Stimulated activated CD4-positive, alpha-beta T cell treated with anti-CD3 and anti-CD28 coated beads, Interleukin-2, amount 100 ng/mL, for 48 hours (primary cell): ENCODE measurements at regions not wholly inside any gene's neighbourhood (a gene's known extent, or its start where the extent isn't known, plus 50 kb on each side); places are given as distances from the start of the nearest gene placed in this dataset.
"Not testable (repeated sequence)": the region's sequence is repeated elsewhere in the genome, so short reads cannot be mapped to it uniquely, and the experiment has no call there.

Experiments
- DNase-seq, 2 donors: peaks; one replicate each; pipeline ENCODE4 v3.0.0-alpha.2; 2020

- DNase-seq = no peak
Measured at GRCh38 chr2:208686665-208687064, 280.1 kb downstream of the PTH2R start.

DNA sequence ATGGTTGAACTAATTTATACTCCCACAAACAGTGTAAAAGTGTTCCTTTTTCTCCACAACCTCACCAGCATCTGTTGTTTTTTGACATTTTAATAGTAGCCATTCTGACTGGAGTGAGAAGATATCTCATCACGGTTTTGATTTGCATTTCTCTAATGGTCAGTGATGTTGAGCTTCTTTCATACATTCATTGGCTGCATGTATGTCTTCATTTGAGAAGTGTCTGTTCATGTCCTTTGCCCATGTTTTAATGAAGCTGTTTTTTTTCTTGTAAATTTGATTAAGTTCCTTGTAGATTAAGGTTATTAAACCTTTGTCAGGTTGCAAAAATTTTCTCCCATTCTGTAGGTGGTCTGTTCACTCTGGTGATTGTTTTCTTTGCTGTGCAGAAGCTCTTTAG, 281.1 kb downstream of the PTH2R start:
- DNase-seq = not testable (repeated sequence)

- no peak for DNase-seq
Measured at GRCh38 chr2:208698114-208698513, 291.5 kb downstream of the PTH2R start.

DNA sequence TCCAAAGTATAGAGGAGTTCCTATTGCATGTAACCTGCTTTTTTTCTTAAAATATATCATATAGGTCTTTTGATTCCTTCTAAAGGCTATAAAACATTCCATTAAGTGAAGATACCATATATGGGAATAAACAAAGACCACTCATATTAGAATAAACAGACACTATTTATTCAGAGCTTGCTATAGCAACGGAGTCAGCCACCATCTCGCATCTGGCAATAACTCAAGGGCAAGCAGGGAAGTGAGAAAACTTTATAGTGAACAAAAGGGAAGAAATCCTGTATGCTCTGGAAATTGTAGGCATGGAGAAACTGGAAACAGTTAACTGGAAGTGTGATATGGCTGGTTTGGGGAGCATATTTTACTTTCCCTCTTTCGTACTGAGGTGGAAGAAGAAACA, 301.9 kb downstream of the PTH2R start:
- DNase-seq = no peak

- no peak for DNase-seq
Measured at GRCh38 chr2:208711598-208711997, 305.0 kb downstream of the PTH2R start.

DNA sequence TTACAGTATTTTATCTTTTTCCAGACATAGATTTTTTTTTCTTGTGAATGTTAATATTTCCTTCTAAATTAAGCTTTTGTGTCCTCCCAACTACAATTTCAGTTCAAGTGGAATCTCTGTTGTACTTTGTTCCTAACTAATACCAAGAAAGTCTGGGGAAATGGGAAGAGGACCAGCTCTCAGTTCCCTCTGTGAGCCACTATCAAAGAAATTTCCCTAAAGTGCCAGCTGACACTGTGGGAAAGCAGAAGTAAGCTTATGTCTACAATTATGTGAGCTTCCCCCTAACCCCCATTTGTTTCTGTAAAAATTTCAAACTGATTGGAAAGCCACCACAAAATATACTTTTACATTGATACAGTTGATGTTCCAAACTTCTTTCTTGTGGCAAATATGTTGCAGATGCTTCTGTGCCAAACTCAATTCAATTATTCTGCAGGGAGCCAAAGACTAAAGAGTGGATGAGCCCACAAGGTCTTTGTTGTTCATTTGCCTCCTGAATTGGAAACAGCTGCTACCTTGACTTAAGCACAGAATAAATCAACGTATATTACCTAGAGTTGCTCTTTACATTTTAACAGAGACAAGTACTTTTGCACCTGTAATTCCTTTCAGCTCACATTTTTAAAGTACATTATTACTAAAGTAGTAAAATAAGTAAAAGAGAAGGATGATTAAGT, 306.6 kb downstream of the PTH2R start:
- no peak for DNase-seq

GRCh38 chr2:208718828-208719227, 312.2 kb downstream of the PTH2R start:
- no peak for DNase-seq

- DNase-seq = no peak
Measured at GRCh38 chr2:208722731-208723130, 316.1 kb downstream of the PTH2R start.

- DNase-seq = no peak
Measured at GRCh38 chr2:208725280-208725679, 318.7 kb downstream of the PTH2R start.

DNA sequence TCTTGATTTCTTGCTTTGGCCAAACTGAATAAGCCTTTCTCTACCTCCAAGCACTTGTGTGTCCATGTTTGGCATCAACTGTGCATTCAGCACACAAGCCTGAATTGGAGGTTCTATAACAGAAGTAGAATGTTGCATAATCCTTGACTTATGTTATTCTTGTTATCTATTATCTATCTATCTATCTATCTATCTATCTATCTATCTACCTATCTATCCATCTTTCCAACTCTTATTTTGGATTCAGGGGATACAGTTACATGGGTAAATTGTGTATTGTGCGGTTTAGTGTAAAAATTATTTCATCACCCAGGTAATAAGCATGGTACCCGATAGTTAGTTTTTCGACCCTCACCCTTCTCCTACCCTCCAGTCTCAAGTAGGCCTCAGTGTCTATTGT, 319.6 kb downstream of the PTH2R start:
- no peak for DNase-seq

DNA sequence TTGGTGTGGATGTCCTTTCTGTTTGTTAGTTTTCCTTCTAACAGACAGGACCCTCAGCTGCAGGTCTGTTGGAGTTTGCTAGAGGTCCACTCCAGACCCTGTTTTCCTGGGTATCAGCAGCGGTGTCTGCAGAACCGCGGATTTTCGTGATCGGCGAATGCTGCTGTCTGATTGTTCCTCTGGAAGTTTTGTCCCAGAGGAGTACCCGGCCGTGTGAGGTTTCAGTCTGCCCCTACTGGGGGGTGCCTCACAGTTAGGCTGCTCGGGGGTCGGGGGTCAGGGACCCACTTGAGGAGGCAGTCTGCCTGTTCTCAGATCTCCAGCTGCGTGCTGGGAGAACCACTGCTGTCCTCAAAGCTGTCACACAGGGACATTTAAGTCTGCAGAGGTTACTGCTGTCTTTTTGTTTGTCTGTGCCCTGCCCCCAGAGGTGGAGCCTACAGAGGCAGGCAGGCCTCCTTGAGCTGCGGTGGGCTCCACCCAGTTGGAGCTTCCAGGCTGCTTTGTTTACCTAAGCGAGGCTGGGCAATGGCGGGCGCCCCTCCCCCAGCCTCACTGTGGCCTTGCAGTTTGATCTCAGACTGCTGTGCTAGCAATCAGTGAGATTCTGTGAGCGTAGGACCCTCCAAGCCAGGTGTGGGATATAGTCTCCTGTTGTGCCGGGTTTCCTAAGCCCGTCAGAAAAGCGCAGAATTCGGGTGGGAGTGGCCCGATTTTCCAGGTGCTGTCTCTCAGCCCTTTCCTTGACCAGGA, 345.2 kb downstream of the PTH2R start:
- not testable (repeated sequence) for DNase-seq

DNA sequence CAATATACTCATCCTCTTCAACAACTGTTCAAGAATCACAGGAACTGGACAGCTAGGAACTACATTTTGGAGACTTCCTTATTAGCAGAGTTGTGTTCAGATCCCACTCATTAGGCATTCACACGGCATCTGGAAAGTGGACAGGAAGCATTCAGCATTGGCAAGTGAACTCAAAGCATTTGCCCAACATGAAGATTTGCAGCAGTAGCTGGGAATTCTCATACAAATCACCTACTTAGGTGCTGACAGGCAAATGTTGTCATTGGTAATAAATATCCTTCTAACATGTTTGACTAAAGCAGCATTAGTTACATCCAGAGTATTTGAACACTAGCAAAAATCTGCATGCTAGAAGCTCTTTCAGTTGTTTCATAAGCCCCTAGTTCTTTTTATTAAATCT, 350.8 kb downstream of the PTH2R start:
- DNase-seq = no peak

- DNase-seq = not testable (repeated sequence)
Measured at GRCh38 chr2:208773074-208773473, 366.5 kb downstream of the PTH2R start.

DNA sequence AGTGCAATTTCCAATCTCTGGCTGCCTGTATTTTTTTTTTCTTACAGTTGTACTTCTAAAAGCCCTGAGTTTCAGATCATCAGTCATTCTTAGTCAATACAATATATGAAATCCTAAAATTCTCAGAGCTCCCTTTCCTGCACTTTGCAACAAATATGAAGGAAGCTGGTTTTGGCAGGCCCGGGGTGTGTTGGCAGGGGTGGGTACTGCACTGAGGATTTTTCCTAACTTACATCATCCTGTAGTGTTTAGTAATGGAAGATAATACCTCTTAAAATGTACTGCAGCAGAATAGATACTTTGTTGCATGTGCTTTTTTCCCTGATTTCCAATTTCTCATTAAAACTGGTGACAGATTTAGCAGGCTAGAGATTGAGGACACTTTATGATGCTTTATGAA, 374.6 kb downstream of the PTH2R start:
- no peak for DNase-seq

- no peak for DNase-seq
Measured at GRCh38 chr2:208782097-208782496, 375.5 kb downstream of the PTH2R start.

- DNase-seq = no peak
Measured at GRCh38 chr2:208783184-208783583, 376.6 kb downstream of the PTH2R start.

DNA sequence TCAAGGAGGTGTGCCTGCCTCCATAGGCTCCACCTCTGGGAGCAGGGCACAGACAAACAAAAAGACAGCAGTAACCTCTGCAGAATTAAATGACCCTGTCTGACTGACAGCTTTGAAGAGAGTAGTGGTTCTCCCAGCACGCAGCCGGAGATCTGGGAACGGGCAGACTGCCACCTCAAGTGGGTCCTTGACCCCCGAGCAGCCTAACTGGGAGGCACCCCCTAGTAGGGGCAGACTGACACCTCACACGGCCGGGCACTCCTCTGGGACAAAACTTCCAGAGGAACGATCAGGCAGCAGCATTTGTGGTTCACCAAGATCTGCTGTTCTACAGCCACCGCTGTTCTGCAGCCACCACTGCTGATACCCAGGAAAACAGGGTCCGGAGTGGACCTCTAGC, 378.2 kb downstream of the PTH2R start:
- DNase-seq = not testable (repeated sequence)

DNA sequence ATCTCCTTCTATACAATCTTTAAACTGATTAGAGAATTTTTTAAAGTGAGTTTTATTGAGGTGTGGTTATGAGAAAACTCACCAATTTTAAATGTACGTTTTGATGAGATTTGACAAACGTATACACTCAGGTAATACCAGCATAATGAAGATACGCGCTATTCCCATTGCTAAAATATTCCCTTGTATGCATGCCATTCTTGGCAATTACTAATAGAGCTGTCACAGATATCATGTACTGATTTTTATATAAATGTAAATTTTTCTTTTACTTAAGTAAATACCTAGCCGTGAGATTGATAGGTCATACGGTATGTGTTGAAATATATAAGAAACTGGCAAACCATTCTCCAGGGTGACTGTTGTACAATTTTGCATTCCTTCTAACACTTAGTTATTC, 384.7 kb downstream of the PTH2R start:
- no peak for DNase-seq

GRCh38 chr2:208792766-208793165, 386.2 kb downstream of the PTH2R start:
- DNase-seq = no peak

- DNase-seq = no peak
Measured at GRCh38 chr2:208793434-208793833, 386.8 kb downstream of the PTH2R start.

DNA sequence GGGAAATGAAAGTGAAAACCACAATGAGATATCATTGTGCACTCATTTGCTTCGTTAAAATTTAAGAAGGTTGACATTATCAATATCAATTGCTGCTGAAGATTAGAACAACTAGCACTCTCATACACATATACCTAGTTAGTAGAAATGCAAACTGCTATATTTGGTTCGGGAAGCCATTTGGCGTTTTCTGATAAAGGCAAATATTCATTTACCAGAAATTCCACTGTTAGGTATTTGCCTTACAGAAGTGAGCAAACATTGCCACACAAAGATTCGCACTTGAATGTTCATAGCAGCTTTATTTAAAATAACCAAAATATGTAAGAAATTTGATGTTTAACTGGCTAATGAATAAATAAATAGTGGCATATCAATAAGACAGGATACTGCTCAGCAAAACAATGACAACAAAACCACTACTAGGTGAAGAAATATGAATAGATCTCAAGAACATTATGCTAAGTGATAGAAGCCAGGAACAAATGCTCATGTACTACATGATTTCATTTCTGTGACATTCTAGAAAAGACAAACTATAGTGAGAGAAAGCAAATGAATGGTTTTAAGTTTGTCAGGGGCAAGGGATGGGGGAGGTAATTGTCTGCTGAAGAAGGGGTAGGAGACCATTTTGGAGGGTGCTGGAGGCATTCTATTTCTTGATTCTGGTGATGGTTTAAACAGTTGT, 387.8 kb downstream of the PTH2R start:
- DNase-seq = no peak

- no peak for DNase-seq
Measured at GRCh38 chr2:208798698-208799097, 392.1 kb downstream of the PTH2R start.

GRCh38 chr2:208799397-208799796, 392.8 kb downstream of the PTH2R start:
- no peak for DNase-seq

- not testable (repeated sequence) for DNase-seq
Measured at GRCh38 chr2:208800887-208801286, 394.3 kb downstream of the PTH2R start.
